ENCODE measurements at regions not wholly inside any gene's neighbourhood (a gene's known extent, or its start where the extent isn't known, plus 50 kb on each side); places are given as distances from the start of the nearest gene placed in this dataset.

GRCh38 chr2:45119855-45120254 lies 110.6 kb upstream of the SIX2 start:
- Histone ChIP-seq H3K27ac (ENCODE audit: low read depth, low read length) (no peak overlapping the region), H3K27me3 (ENCODE audit: control insufficient read depth in 1 of 2, insufficient read depth in 2 of 2, low read length in 2 of 2) (no peaks in the 10 kb centered on the region), H3K36me3 (ENCODE audit: insufficient read depth, low read length) (no peaks in the 10 kb centered on the region), H3K9ac (ENCODE audit: low read length) (no peak overlapping the region), H3K4me1 (ENCODE audit: insufficient read depth, low read length) (no peaks in the 10 kb centered on the region), H3K4me3 (ENCODE audit: low read depth in 1 of 2, low read length in 2 of 2) (no peak overlapping the region), H3K9me3 (ENCODE audit: low read length) (no peaks in the 10 kb centered on the region)

DNA sequence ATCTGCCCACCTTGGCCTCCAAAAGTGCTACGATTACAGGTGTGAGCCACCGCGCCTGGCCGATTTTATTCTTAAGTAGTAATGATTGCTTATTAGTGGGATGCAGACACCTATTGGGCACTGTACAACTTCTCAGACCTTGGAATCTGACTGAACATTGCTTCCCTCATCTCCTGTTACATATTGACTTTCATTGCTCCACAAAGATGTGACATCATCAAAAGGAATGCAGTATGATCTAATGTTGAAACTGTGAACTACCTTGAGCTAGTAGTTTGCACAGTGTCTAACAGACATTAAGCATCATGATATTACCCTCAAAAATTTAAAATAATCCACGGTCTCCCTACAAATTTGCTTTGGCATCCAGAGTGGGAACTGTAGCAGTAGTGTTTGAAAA lies 109.8 kb upstream of the SIX2 start:
- Histone ChIP-seq H3K27ac (ENCODE audit: low read depth, low read length) (no peak overlapping the region), H3K4me1 (ENCODE audit: insufficient read depth, low read length) (no peaks in the 10 kb centered on the region), H3K4me3 (ENCODE audit: low read depth in 1 of 2, low read length in 2 of 2) (no peak overlapping the region), H3K9ac (ENCODE audit: low read length) (no peak overlapping the region), H3K27me3 (ENCODE audit: control insufficient read depth in 1 of 2, insufficient read depth in 2 of 2, low read length in 2 of 2) (no peaks in the 10 kb centered on the region), H3K36me3 (ENCODE audit: insufficient read depth, low read length) (no peaks in the 10 kb centered on the region), H3K9me3 (ENCODE audit: low read length) (no peaks in the 10 kb centered on the region)

- no peaks in the 10 kb centered on the region for H3K27me3 ChIP-seq (ENCODE audit: control insufficient read depth in 1 of 2, insufficient read depth in 2 of 2, low read length in 2 of 2)
- no peaks in the 10 kb centered on the region for H3K9me3 ChIP-seq (ENCODE audit: low read length)
- no peak overlapping the region for H3K27ac ChIP-seq (ENCODE audit: low read depth, low read length)
- H3K4me1 ChIP-seq (ENCODE audit: insufficient read depth, low read length) = no peaks in the 10 kb centered on the region
- no peak overlapping the region for H3K4me3 ChIP-seq (ENCODE audit: low read depth in 1 of 2, low read length in 2 of 2)
- H3K36me3 ChIP-seq (ENCODE audit: insufficient read depth, low read length) = no peaks in the 10 kb centered on the region
- H3K9ac ChIP-seq (ENCODE audit: low read length) = no peak overlapping the region
Measured at GRCh38 chr2:45117383-45117782, 108.1 kb upstream of the SIX2 start.

- Histone ChIP-seq H3K27ac (ENCODE audit: low read depth, low read length) (no peak overlapping the region), H3K4me1 (ENCODE audit: insufficient read depth, low read length) (no peaks in the 10 kb centered on the region), H3K9ac (ENCODE audit: low read length) (no peak overlapping the region), H3K27me3 (ENCODE audit: control insufficient read depth in 1 of 2, insufficient read depth in 2 of 2, low read length in 2 of 2) (no peaks in the 10 kb centered on the region), H3K36me3 (ENCODE audit: insufficient read depth, low read length) (no peaks in the 10 kb centered on the region), H3K4me3 (ENCODE audit: low read depth in 1 of 2, low read length in 2 of 2) (no peak overlapping the region), H3K9me3 (ENCODE audit: low read length) (no peaks in the 10 kb centered on the region)
Measured at GRCh38 chr2:45115181-45115580, 105.9 kb upstream of the SIX2 start.

DNA sequence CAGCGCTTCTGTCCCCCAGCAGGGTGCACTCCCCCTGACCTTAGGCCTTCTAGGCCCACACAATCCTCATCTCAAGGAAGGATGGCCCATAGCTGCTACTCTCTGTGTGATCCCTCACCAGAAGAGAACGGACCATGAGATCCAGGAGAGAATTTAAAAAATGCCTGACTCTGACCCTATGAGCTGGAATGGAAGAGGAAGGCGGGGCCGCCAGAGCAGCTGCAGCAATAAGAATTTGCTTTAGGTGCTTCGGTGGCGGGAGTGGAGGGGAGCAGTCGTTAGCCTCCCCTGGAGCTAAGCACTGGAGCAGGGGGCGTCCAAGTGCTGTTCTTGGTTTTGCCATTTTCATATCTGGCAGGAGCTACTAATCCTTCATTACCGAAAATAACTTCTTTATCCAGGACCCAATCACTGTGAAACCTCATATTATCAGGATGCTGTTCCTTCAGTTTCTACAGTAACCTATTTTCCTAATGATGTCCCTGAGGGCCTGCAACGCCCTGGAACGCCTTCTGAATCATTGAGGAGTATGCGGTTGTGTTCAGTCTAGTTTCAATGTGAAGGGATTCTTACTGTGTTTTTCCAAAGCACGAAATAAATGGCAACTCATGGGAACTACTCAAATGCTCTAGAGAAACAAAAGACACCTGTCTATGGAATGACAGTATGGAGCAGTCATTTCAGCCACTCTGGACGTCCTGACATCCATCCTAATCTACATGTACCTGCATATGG lies 105.1 kb upstream of the SIX2 start:
- Histone ChIP-seq H3K9me3 (ENCODE audit: low read length) (no peaks in the 10 kb centered on the region), H3K4me1 (ENCODE audit: insufficient read depth, low read length) (no peaks in the 10 kb centered on the region), H3K27me3 (ENCODE audit: control insufficient read depth in 1 of 2, insufficient read depth in 2 of 2, low read length in 2 of 2) (no peaks in the 10 kb centered on the region), H3K4me3 (ENCODE audit: low read depth in 1 of 2, low read length in 2 of 2) (no peak overlapping the region), H3K36me3 (ENCODE audit: insufficient read depth, low read length) (no peaks in the 10 kb centered on the region), H3K27ac (ENCODE audit: low read depth, low read length) (no peak overlapping the region), H3K9ac (ENCODE audit: low read length) (no peak overlapping the region)

DNA sequence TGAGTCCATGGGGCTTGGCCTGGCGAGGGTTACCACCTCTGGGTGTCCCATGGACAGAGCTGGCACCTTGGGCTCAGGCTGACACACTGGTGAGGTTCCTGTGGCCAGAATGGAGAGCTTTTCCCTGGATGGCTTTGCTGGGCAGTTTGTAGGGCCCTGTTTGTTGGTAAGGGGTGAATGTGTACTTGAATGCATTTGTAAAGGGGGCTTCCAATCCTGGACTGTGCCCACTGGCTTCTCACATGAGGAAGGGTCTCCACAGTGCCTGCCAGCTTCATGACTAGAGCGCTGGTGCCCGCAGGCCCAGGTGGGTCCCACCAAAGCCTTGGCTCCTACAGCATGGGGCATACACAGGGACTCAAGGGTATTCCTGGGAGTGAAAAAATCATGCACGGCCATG lies 103.5 kb upstream of the SIX2 start:
- no peaks in the 10 kb centered on the region for H3K27me3 ChIP-seq (ENCODE audit: control insufficient read depth in 1 of 2, insufficient read depth in 2 of 2, low read length in 2 of 2)
- H3K36me3 ChIP-seq (ENCODE audit: insufficient read depth, low read length) = no peaks in the 10 kb centered on the region
- no peak overlapping the region for H3K27ac ChIP-seq (ENCODE audit: low read depth, low read length)
- no peaks in the 10 kb centered on the region for H3K4me1 ChIP-seq (ENCODE audit: insufficient read depth, low read length)
- no peak overlapping the region for H3K4me3 ChIP-seq (ENCODE audit: low read depth in 1 of 2, low read length in 2 of 2)
- H3K9ac ChIP-seq (ENCODE audit: low read length) = no peak overlapping the region
- no peaks in the 10 kb centered on the region for H3K9me3 ChIP-seq (ENCODE audit: low read length)

GRCh38 chr2:45105050-45105582 lies 95.9 kb upstream of the SIX2 start:
- no peaks in the 10 kb centered on the region for H3K36me3 ChIP-seq (ENCODE audit: insufficient read depth, low read length)
- no peak overlapping the region for H3K27ac ChIP-seq (ENCODE audit: low read depth, low read length)
- H3K4me1 ChIP-seq (ENCODE audit: insufficient read depth, low read length) = no peaks in the 10 kb centered on the region
- H3K27me3 ChIP-seq (ENCODE audit: control insufficient read depth in 1 of 2, insufficient read depth in 2 of 2, low read length in 2 of 2) = no peaks in the 10 kb centered on the region
- no peak overlapping the region for H3K4me3 ChIP-seq (ENCODE audit: low read depth in 1 of 2, low read length in 2 of 2)
- no peak overlapping the region for H3K9ac ChIP-seq (ENCODE audit: low read length)
- no peaks in the 10 kb centered on the region for H3K9me3 ChIP-seq (ENCODE audit: low read length)

DNA sequence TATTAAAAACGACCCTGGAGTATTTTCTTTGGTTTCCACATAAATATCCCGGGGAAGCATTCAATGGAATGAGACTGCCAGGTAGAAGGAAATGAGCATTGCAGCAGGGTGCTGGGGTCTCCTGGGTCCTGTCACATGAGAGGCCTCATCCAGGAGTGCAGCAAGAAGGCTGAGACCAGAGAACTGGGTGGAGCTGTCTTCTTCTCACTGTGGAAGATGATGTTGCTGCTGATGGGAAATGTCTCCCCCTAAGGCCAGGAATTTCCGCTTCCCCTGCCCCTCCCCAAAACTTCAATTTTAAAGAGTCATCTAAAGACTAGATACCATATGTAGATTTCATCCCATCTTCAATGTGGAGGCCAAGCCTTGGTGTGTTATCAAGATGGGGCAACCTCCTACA lies 95.2 kb upstream of the SIX2 start:
- H3K4me1 ChIP-seq (ENCODE audit: insufficient read depth, low read length) = no peaks in the 10 kb centered on the region
- H3K27ac ChIP-seq (ENCODE audit: low read depth, low read length) = no peak overlapping the region
- H3K4me3 ChIP-seq (ENCODE audit: low read depth in 1 of 2, low read length in 2 of 2) = no peak overlapping the region
- no peaks in the 10 kb centered on the region for H3K9me3 ChIP-seq (ENCODE audit: low read length)
- H3K27me3 ChIP-seq (ENCODE audit: control insufficient read depth in 1 of 2, insufficient read depth in 2 of 2, low read length in 2 of 2) = no peaks in the 10 kb centered on the region
- no peaks in the 10 kb centered on the region for H3K36me3 ChIP-seq (ENCODE audit: insufficient read depth, low read length)
- no peak overlapping the region for H3K9ac ChIP-seq (ENCODE audit: low read length)

- no peak overlapping the region for H3K4me3 ChIP-seq (ENCODE audit: low read depth in 1 of 2, low read length in 2 of 2)
- H3K27ac ChIP-seq (ENCODE audit: low read depth, low read length) = no peak overlapping the region
- no peaks in the 10 kb centered on the region for H3K27me3 ChIP-seq (ENCODE audit: control insufficient read depth in 1 of 2, insufficient read depth in 2 of 2, low read length in 2 of 2)
- H3K9me3 ChIP-seq (ENCODE audit: low read length) = no peaks in the 10 kb centered on the region
- no peak overlapping the region for H3K9ac ChIP-seq (ENCODE audit: low read length)
- no peaks in the 10 kb centered on the region for H3K36me3 ChIP-seq (ENCODE audit: insufficient read depth, low read length)
- no peaks in the 10 kb centered on the region for H3K4me1 ChIP-seq (ENCODE audit: insufficient read depth, low read length)
Measured at GRCh38 chr2:45103351-45104345, 94.4 kb upstream of the SIX2 start.

GRCh38 chr2:45102579-45103117 lies 93.4 kb upstream of the SIX2 start:
- Histone ChIP-seq H3K9ac (ENCODE audit: low read length) (no peak overlapping the region), H3K4me3 (ENCODE audit: low read depth in 1 of 2, low read length in 2 of 2) (no peak overlapping the region), H3K9me3 (ENCODE audit: low read length) (no peaks in the 10 kb centered on the region), H3K27ac (ENCODE audit: low read depth, low read length) (no peak overlapping the region), H3K4me1 (ENCODE audit: insufficient read depth, low read length) (no peaks in the 10 kb centered on the region), H3K36me3 (ENCODE audit: insufficient read depth, low read length) (no peaks in the 10 kb centered on the region), H3K27me3 (ENCODE audit: control insufficient read depth in 1 of 2, insufficient read depth in 2 of 2, low read length in 2 of 2) (no peaks in the 10 kb centered on the region)

- no peaks in the 10 kb centered on the region for H3K9me3 ChIP-seq (ENCODE audit: low read length)
- no peaks in the 10 kb centered on the region for H3K27me3 ChIP-seq (ENCODE audit: control insufficient read depth in 1 of 2, insufficient read depth in 2 of 2, low read length in 2 of 2)
- H3K4me3 ChIP-seq (ENCODE audit: low read depth in 1 of 2, low read length in 2 of 2) = no peak overlapping the region
- no peaks in the 10 kb centered on the region for H3K36me3 ChIP-seq (ENCODE audit: insufficient read depth, low read length)
- H3K27ac ChIP-seq (ENCODE audit: low read depth, low read length) = no peak overlapping the region
- no peaks in the 10 kb centered on the region for H3K4me1 ChIP-seq (ENCODE audit: insufficient read depth, low read length)
- no peak overlapping the region for H3K9ac ChIP-seq (ENCODE audit: low read length)
Measured at GRCh38 chr2:45102141-45102540, 92.9 kb upstream of the SIX2 start.
